ENCODE measurements at regions not wholly inside any gene's neighbourhood (a gene's known extent, or its start where the extent isn't known, plus 50 kb on each side); places are given as distances from the start of the nearest gene placed in this dataset.

DNA sequence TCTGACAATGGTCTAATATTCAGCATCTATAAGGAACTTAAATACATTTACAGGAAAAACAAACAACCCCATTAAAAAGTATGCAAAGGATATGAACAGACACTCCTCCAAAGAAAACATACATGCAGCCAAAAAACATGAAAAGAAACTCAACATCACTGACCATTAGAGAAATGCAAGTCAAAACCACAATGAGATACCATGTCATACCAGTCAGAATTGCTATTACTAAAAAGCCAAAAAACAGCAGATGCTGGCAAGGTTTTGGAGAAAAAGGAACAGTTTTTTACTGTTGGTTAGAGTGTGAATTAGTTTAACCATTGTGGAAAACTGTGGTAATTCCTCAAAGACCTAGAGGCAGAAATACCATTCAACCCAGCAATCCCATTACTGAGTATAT, 339.0 kb upstream of the ADGRB3 start (continued):
- TF ChIP-seq, protein P1, sequence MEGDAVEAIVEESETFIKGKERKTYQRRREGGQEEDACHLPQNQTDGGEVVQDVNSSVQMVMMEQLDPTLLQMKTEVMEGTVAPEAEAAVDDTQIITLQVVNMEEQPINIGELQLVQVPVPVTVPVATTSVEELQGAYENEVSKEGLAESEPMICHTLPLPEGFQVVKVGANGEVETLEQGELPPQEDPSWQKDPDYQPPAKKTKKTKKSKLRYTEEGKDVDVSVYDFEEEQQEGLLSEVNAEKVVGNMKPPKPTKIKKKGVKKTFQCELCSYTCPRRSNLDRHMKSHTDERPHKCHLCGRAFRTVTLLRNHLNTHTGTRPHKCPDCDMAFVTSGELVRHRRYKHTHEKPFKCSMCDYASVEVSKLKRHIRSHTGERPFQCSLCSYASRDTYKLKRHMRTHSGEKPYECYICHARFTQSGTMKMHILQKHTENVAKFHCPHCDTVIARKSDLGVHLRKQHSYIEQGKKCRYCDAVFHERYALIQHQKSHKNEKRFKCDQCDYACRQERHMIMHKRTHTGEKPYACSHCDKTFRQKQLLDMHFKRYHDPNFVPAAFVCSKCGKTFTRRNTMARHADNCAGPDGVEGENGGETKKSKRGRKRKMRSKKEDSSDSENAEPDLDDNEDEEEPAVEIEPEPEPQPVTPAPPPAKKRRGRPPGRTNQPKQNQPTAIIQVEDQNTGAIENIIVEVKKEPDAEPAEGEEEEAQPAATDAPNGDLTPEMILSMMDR (IDR thresholded peaks at IDR 0.05; ENCODE audit: control extremely low read depth in 1 of 3, insufficient read depth in 1 of 3, low read depth in 1 of 3, low read length in 3 of 3) = no peak
- TF ChIP-seq TAF1 (IDR thresholded peaks at IDR 0.05; ENCODE audit: low read depth, low read length) (no peak), EGR1 (IDR thresholded peaks at IDR 0.05; ENCODE audit: borderline replicate concordance, low read depth, low read length) (no peak)

All from H1 (cell line).